Sciatic nerve (tissue), 2 donors: ENCODE measurements at regions not wholly inside any gene's neighbourhood (a gene's known extent, or its start where the extent isn't known, plus 50 kb on each side); places are given as distances from the start of the nearest gene placed in this dataset. TPM values are rescaled to one million over a fixed set of nuclear protein-coding genes. Genes with fewer than 3 reads are reported as not detected.

Experiments
- ATAC-seq: fragments of 200-7000 bp; cut with Tn5 transposase; one replicate; pipeline ENCODE4 v1.9.1; 2020; ENCODE audit warnings: mild to moderate bottlenecking, moderate library complexity
- DNase-seq: peaks from one replicate; pipeline ENCODE4 v3.0.0-alpha.2; 2020; ENCODE audit warnings: low spot score
- intact Hi-C: fragments of 100-400 bp; cut with DNase I; formaldehyde crosslinking; loops from one replicate; pipeline ENCODE4 v1.14.2; 2022
- microRNA-seq: library from miRNA; unstranded; fragments of <30 nt; microRNA quantifications from one replicate; pipeline ENCODE4 v1.2.0, GENCODE V29; 2020
- donor health status: DM: no; HTN: no; CAD: no.
- donor health status: DM: no; HTN: no; CAD: no.

GRCh38 chr2:207479198-207479785 lies 50.5 kb upstream of the CREB1 start:
- intact Hi-C loops, result loop anchor here (5.0 kb wide), 1 partner anchor 497 kb away; no protein-coding TSS in a partner anchor
- ATAC-seq (no peak), DNase-seq (no peak)

Small RNAs in the stretch of these regions (microRNA-seq; reads per million reads assigned to microRNA genes)
- not detected for gene MIR1302-4
